Neural progenitor cell (in vitro differentiated cells): ENCODE measurements at regions not wholly inside any gene's neighbourhood (a gene's known extent, or its start where the extent isn't known, plus 50 kb on each side); places are given as distances from the start of the nearest gene placed in this dataset.

Experiments used
- CTCF ChIP-seq: fragments of 200-600 bp; sonication (generic); IDR thresholded peaks from 2 replicates; pipeline ENCODE4 v1.5.1; 2017; ENCODE audit warnings: antibody characterized with exemption, mild to moderate bottlenecking
- EZH2 ChIP-seq: fragments of 200-600 bp; sonication (generic); IDR thresholded peaks from 2 replicates; pipeline ENCODE4 v1.6.1; 2017; ENCODE audit warnings: antibody characterized with exemption, mild to moderate bottlenecking, moderate library complexity
- EZH2phosphoT487 ChIP-seq: fragments of 200-600 bp; sonication (generic); IDR thresholded peaks from 2 replicates; pipeline ENCODE4 v1.6.1; 2017; ENCODE audit warnings: antibody characterized with exemption

GRCh38 chr12:89899651-89900050, 191.0 kb upstream of the ATP2B1 start:
- no peak for TF ChIP-seq CTCF
- no peak for TF ChIP-seq EZH2
- peak; percentile 33 for TF ChIP-seq EZH2phosphoT487
